SK-N-SH treated with all-trans-retinoic acid at 6 μM for 48 hours (cell line): ENCODE measurements at regions not wholly inside any gene's neighbourhood (a gene's known extent, or its start where the extent isn't known, plus 50 kb on each side); places are given as distances from the start of the nearest gene placed in this dataset.

Source experiments
- ARNTL ChIP-seq: fragments of 450-650 bp; formaldehyde crosslinking; IDR thresholded peaks from 2 replicates; pipeline ENCODE4 v1.5.0; 2020; ENCODE audit warnings: low read depth, mild to moderate bottlenecking, moderate library complexity, borderline replicate concordance
- BACH2 ChIP-seq: fragments of 250-450 bp; sonication (Bioruptor Pico); IDR thresholded peaks from 2 replicates; pipeline ENCODE4 v1.9.0; 2021; ENCODE audit warnings: mild to moderate bottlenecking, borderline replicate concordance
- RARB ChIP-seq: fragments of 250-450 bp; sonication (Bioruptor Pico); IDR thresholded peaks from 2 replicates; pipeline ENCODE4 v1.8.0; 2021; ENCODE audit warnings: mild to moderate bottlenecking, moderate library complexity
- SNAI2 ChIP-seq: fragments of 250-450 bp; sonication (Bioruptor Pico); IDR thresholded peaks from 2 replicates; pipeline ENCODE4 v1.5.0; 2020; ENCODE audit warnings: mild to moderate bottlenecking, moderate library complexity
- TOX ChIP-seq: fragments of 250-450 bp; sonication (Bioruptor Pico); IDR thresholded peaks from 2 replicates; pipeline ENCODE4 v1.8.0; 2021; ENCODE audit warnings: mild to moderate bottlenecking, moderate library complexity, borderline replicate concordance
- ZFP3 ChIP-seq: fragments of 250-450 bp; sonication (Bioruptor Pico); IDR thresholded peaks from 2 replicates; pipeline ENCODE4 v1.5.0; 2020; ENCODE audit warnings: mild to moderate bottlenecking, moderate library complexity
- ZFP30 ChIP-seq: fragments of 450-650 bp; formaldehyde crosslinking; IDR thresholded peaks from 2 replicates; pipeline ENCODE4 v1.5.0; 2022; ENCODE audit warnings: mild to moderate bottlenecking, moderate library complexity
- ZNF565 ChIP-seq: fragments of 450-650 bp; formaldehyde crosslinking; conservative IDR thresholded peaks from 2 replicates; pipeline ENCODE4 v1.5.0; 2020; ENCODE audit warnings: low read depth, mild to moderate bottlenecking, moderate library complexity
- ZNF8 ChIP-seq: fragments of 450-650 bp; formaldehyde crosslinking; IDR thresholded peaks from 2 replicates; pipeline ENCODE4 v1.5.0; 2020; ENCODE audit warnings: mild to moderate bottlenecking, moderate library complexity
- TF ChIP-seq, protein P1 (sequence below): fragments of 250-450 bp; sonication (Bioruptor Pico); IDR thresholded peaks from 2 replicates; pipeline ENCODE4 v1.8.0; 2021; ENCODE audit warnings: low read depth, mild to moderate bottlenecking, moderate library complexity, borderline replicate concordance
- TF ChIP-seq, protein P2 (sequence below): fragments of 250-450 bp; sonication (Bioruptor Pico); IDR thresholded peaks from 2 replicates; pipeline ENCODE4 v1.5.1; 2021; ENCODE audit warnings: mild to moderate bottlenecking, moderate library complexity
- TF ChIP-seq, protein P3 (sequence below): fragments of 250-450 bp; sonication (Bioruptor Pico); IDR thresholded peaks from 2 replicates; pipeline ENCODE4 v1.5.1; 2020; ENCODE audit warnings: low read depth, mild to moderate bottlenecking, moderate library complexity
- TF ChIP-seq, protein P4 (sequence below): fragments of 250-450 bp; sonication (Bioruptor Pico); IDR thresholded peaks from 2 replicates; pipeline ENCODE4 v1.5.0; 2020; ENCODE audit warnings: mild to moderate bottlenecking, moderate library complexity
- TF ChIP-seq, protein P5 (sequence below): fragments of 250-450 bp; sonication (Bioruptor Pico); IDR thresholded peaks from 2 replicates; pipeline ENCODE4 v1.8.0; 2020; ENCODE audit warnings: mild to moderate bottlenecking, moderate library complexity, borderline replicate concordance

DNA sequence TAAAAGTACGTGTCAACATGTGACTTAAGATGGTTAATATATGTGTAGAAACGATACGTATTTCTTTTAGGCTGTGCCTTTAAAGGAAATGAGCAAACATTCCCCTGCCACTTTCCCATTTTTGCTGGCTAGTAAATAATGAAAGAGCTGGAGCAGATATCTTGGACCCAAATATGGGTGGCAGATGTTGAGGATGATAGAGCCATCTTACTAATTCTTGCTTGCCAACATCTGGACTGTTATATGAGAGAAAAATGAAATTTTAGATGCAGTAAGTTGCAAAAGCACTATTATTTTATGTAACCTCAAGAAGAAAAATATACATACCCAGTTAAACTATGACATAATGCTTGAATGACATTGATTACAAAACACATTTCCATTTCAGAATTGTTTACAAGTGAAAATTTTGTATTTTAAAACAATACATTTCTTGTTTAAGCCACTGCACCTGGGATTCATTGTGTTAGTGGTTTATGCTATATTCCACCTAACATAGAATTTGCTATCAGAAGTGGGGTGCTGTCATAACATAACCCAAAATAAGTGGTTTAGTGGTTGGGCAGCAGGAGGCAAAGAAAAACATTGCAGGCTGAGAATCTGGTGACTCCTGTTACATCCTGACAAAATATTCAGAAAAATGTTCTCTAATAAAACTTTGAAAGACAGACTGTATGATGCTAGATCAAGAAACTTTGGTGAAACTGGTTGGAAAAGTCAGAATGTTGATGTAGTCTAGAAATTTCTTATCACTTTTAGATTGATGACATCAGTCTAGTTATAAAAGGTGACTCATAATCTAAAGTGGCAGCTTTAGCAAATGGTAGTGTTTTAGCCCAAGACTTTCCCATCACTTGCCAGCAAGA, 305.0 kb downstream of the PTEN start:
- no peak for TF ChIP-seq RARB (CRISPR knock-in tag)
- TF ChIP-seq, protein P1, sequence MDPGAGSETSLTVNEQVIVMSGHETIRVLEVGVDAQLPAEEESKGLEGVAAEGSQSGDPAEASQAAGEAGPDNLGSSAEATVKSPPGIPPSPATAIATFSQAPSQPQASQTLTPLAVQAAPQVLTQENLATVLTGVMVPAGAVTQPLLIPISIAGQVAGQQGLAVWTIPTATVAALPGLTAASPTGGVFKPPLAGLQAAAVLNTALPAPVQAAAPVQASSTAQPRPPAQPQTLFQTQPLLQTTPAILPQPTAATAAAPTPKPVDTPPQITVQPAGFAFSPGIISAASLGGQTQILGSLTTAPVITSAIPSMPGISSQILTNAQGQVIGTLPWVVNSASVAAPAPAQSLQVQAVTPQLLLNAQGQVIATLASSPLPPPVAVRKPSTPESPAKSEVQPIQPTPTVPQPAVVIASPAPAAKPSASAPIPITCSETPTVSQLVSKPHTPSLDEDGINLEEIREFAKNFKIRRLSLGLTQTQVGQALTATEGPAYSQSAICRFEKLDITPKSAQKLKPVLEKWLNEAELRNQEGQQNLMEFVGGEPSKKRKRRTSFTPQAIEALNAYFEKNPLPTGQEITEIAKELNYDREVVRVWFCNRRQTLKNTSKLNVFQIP (CRISPR knock-in tag): no peak
- no peak for TF ChIP-seq ZNF8 (CRISPR knock-in tag)
- no peak for TF ChIP-seq SNAI2
- no peak for TF ChIP-seq ARNTL (CRISPR knock-in tag)
- TF ChIP-seq, protein P2, sequence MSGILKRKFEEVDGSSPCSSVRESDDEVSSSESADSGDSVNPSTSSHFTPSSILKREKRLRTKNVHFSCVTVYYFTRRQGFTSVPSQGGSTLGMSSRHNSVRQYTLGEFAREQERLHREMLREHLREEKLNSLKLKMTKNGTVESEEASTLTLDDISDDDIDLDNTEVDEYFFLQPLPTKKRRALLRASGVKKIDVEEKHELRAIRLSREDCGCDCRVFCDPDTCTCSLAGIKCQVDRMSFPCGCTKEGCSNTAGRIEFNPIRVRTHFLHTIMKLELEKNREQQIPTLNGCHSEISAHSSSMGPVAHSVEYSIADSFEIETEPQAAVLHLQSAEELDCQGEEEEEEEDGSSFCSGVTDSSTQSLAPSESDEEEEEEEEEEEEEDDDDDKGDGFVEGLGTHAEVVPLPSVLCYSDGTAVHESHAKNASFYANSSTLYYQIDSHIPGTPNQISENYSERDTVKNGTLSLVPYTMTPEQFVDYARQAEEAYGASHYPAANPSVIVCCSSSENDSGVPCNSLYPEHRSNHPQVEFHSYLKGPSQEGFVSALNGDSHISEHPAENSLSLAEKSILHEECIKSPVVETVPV (CRISPR knock-in tag): no peak
- TF ChIP-seq, protein P3, sequence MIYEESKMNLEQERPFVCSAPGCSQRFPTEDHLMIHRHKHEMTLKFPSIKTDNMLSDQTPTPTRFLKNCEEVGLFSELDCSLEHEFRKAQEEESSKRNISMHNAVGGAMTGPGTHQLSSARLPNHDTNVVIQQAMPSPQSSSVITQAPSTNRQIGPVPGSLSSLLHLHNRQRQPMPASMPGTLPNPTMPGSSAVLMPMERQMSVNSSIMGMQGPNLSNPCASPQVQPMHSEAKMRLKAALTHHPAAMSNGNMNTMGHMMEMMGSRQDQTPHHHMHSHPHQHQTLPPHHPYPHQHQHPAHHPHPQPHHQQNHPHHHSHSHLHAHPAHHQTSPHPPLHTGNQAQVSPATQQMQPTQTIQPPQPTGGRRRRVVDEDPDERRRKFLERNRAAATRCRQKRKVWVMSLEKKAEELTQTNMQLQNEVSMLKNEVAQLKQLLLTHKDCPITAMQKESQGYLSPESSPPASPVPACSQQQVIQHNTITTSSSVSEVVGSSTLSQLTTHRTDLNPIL (CRISPR knock-in tag): no peak
- no peak for TF ChIP-seq ZNF565 (CRISPR knock-in tag)
- TF ChIP-seq, protein P4, sequence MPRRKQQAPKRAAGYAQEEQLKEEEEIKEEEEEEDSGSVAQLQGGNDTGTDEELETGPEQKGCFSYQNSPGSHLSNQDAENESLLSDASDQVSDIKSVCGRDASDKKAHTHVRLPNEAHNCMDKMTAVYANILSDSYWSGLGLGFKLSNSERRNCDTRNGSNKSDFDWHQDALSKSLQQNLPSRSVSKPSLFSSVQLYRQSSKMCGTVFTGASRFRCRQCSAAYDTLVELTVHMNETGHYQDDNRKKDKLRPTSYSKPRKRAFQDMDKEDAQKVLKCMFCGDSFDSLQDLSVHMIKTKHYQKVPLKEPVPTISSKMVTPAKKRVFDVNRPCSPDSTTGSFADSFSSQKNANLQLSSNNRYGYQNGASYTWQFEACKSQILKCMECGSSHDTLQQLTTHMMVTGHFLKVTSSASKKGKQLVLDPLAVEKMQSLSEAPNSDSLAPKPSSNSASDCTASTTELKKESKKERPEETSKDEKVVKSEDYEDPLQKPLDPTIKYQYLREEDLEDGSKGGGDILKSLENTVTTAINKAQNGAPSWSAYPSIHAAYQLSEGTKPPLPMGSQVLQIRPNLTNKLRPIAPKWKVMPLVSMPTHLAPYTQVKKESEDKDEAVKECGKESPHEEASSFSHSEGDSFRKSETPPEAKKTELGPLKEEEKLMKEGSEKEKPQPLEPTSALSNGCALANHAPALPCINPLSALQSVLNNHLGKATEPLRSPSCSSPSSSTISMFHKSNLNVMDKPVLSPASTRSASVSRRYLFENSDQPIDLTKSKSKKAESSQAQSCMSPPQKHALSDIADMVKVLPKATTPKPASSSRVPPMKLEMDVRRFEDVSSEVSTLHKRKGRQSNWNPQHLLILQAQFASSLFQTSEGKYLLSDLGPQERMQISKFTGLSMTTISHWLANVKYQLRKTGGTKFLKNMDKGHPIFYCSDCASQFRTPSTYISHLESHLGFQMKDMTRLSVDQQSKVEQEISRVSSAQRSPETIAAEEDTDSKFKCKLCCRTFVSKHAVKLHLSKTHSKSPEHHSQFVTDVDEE (CRISPR knock-in tag): no peak
- TF ChIP-seq ZFP3: no peak
- TF ChIP-seq, protein P5, sequence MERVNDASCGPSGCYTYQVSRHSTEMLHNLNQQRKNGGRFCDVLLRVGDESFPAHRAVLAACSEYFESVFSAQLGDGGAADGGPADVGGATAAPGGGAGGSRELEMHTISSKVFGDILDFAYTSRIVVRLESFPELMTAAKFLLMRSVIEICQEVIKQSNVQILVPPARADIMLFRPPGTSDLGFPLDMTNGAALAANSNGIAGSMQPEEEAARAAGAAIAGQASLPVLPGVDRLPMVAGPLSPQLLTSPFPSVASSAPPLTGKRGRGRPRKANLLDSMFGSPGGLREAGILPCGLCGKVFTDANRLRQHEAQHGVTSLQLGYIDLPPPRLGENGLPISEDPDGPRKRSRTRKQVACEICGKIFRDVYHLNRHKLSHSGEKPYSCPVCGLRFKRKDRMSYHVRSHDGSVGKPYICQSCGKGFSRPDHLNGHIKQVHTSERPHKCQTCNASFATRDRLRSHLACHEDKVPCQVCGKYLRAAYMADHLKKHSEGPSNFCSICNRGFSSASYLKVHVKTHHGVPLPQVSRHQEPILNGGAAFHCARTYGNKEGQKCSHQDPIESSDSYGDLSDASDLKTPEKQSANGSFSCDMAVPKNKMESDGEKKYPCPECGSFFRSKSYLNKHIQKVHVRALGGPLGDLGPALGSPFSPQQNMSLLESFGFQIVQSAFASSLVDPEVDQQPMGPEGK (CRISPR knock-in tag): no peak
- TF ChIP-seq ZFP30 (CRISPR knock-in tag): no peak
- TF ChIP-seq BACH2: no peak
- TF ChIP-seq TOX (CRISPR knock-in tag): no peak
